ENCODE measurements at regions not wholly inside any gene's neighbourhood (a gene's known extent, or its start where the extent isn't known, plus 50 kb on each side); places are given as distances from the start of the nearest gene placed in this dataset.
"Not testable (repeated sequence)": the region's sequence is repeated elsewhere in the genome, so short reads cannot be mapped to it uniquely, and the experiment has no call there.

DNA sequence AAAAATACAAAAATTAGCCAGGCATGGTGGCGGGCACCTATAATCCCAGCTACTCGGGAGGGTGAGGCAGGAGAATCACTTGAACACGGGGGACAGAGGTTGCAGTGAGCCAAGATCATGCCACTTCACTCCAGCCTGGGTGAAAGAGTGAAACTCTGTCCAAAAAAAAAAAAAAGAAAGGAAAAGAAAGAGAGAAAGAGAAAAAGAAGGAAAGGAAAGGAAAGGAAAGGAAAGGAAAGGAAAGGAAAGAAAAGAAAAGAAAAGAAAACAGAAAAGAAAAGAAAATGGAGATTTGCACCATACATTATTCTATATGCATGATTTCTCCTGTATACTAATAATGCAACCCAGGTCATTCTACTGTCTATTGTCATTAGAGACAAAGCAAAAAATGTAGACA is 421.5 kb downstream of the PCDH19 start:
- H3K4me3 Mint-ChIP-seq (ENCODE audit: unreplicated experiment); H3K36me3 ChIP-seq (ENCODE audit: control insufficient read depth, insufficient read depth, low read length); H3K27ac Mint-ChIP-seq (ENCODE audit: unreplicated experiment); H3K4me3 ChIP-seq (ENCODE audit: low read depth, low read length); H3K4me1 ChIP-seq; H3K36me3 Mint-ChIP-seq (ENCODE audit: insufficient read depth, unreplicated experiment); BruUV-seq (replicated peaks); DNase-seq; H3K27me3 ChIP-seq (replicated peaks; ENCODE audit: control insufficient read depth, insufficient read depth, low read length); H3K9me3 ChIP-seq; CTCF ChIA-PET; intact Hi-C loops (cut with micrococcal nuclease; ENCODE audit: unreplicated experiment); H3K9me3 Mint-ChIP-seq (ENCODE audit: unreplicated experiment); H3K27me3 Mint-ChIP-seq (ENCODE audit: insufficient read depth, unreplicated experiment); POLR2A ChIA-PET; H3K4me1 Mint-ChIP-seq (ENCODE audit: low read depth, unreplicated experiment): not testable (repeated sequence)

GRCh38 chrX:99973572-99974226 is 436.4 kb downstream of the PCDH19 start:
- BruUV-seq (replicated peaks), result no TSS peak
- H3K4me1 ChIP-seq, result no peaks in the 10 kb centered on the region
- ChIA-PET CTCF (no interaction called here), POLR2A (no interaction called here)
- no peak overlapping the region for H3K4me3 ChIP-seq (ENCODE audit: low read depth, low read length)
- H3K4me3 Mint-ChIP-seq (ENCODE audit: unreplicated experiment), result no peak overlapping the region
- H3K4me1 Mint-ChIP-seq (ENCODE audit: low read depth, unreplicated experiment), result no peaks in the 10 kb centered on the region
- H3K9me3 ChIP-seq, result no peaks in the 10 kb centered on the region
- no peaks in the 10 kb centered on the region for H3K27me3 Mint-ChIP-seq (ENCODE audit: insufficient read depth, unreplicated experiment)
- no peak for TF ChIP-seq CTCF (IDR thresholded peaks at IDR 0.05; ENCODE audit: insufficient read depth in 1 of 2, low read depth in 1 of 2, low read length in 1 of 2, severe bottlenecking in 1 of 2, unreplicated experiment in 1 of 2)
- H3K9me3 Mint-ChIP-seq (ENCODE audit: unreplicated experiment), result no peaks in the 10 kb centered on the region
- intact Hi-C loops (cut with micrococcal nuclease; ENCODE audit: unreplicated experiment), result no loop called here
- H3K36me3 ChIP-seq (ENCODE audit: control insufficient read depth, insufficient read depth, low read length), result no peaks in the 10 kb centered on the region
- no peak overlapping the region for H3K27ac Mint-ChIP-seq (ENCODE audit: unreplicated experiment)
- H3K36me3 Mint-ChIP-seq (ENCODE audit: insufficient read depth, unreplicated experiment), result no peaks in the 10 kb centered on the region
- DNase-seq, result no peak
- no peaks in the 10 kb centered on the region for H3K27me3 ChIP-seq (replicated peaks; ENCODE audit: control insufficient read depth, insufficient read depth, low read length)

- POLR2A ChIA-PET, result no interaction called here
- Mint-ChIP-seq H3K27ac (ENCODE audit: unreplicated experiment) (no peak overlapping the region), H3K4me3 (ENCODE audit: unreplicated experiment) (no peak overlapping the region), H3K4me1 (ENCODE audit: low read depth, unreplicated experiment) (no peaks in the 10 kb centered on the region), H3K9me3 (ENCODE audit: unreplicated experiment) (no peaks in the 10 kb centered on the region), H3K27me3 (ENCODE audit: insufficient read depth, unreplicated experiment) (peaks cover 6% of the 10 kb centered on the region), H3K36me3 (ENCODE audit: insufficient read depth, unreplicated experiment) (no peaks in the 10 kb centered on the region)
- H3K4me1 ChIP-seq, result no peaks in the 10 kb centered on the region
- no peaks in the 10 kb centered on the region for H3K36me3 ChIP-seq (ENCODE audit: control insufficient read depth, insufficient read depth, low read length)
- TF ChIP-seq CTCF (IDR thresholded peaks at IDR 0.05; ENCODE audit: insufficient read depth in 1 of 2, low read depth in 1 of 2, low read length in 1 of 2, severe bottlenecking in 1 of 2, unreplicated experiment in 1 of 2), result no peak
- DNase-seq, result no peak
- intact Hi-C loops (cut with micrococcal nuclease; ENCODE audit: unreplicated experiment), result no loop called here
- H3K27me3 ChIP-seq (replicated peaks; ENCODE audit: control insufficient read depth, insufficient read depth, low read length), result no peaks in the 10 kb centered on the region; the same call in 1 of the 2 replicates
- no TSS peak for BruUV-seq (replicated peaks)
- H3K4me3 ChIP-seq (ENCODE audit: low read depth, low read length), result no peak overlapping the region
- CTCF ChIA-PET, result no interaction called here
- no peaks in the 10 kb centered on the region for H3K9me3 ChIP-seq
Measured at GRCh38 chrX:99939883-99940232, 470.2 kb downstream of the PCDH19 start.

DNA sequence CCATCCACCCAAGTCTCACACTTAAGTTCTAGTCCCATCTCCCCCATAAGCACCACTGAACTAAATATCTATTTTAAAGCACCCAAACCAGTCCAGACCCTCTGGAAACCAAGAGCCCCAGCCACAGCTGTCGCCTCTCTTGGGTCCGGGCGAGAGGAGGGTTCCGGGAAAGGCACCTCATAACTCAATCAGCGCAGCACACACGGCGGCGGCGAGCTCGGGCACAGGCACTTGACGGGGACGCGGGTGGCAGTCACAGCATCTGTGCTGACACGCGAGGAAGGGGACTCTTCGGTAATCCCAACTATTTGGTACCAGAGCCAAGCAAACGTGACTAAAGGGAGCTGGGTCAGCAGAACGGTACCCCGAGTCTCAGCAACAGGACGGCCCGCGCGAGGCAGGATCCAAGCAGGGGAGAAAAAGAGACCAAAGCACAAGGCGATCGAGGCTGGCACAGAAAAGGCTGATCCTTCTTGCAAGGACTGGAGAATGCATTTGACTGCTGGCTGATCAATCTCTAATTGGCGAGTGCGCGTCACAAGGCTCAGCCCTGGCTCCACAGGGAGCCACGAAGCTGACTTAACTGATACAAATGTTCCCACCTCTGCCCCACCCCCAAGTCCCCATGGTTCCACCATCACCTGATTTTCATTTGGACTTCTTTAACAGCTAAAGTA is 470.7 kb downstream of the PCDH19 start:
- H3K27me3 Mint-ChIP-seq (ENCODE audit: insufficient read depth, unreplicated experiment); POLR2A ChIA-PET; H3K9me3 ChIP-seq; BruUV-seq (replicated peaks); H3K4me3 ChIP-seq (ENCODE audit: low read depth, low read length); H3K4me3 Mint-ChIP-seq (ENCODE audit: unreplicated experiment); H3K36me3 ChIP-seq (ENCODE audit: control insufficient read depth, insufficient read depth, low read length); H3K36me3 Mint-ChIP-seq (ENCODE audit: insufficient read depth, unreplicated experiment); intact Hi-C loops (cut with micrococcal nuclease; ENCODE audit: unreplicated experiment); DNase-seq; H3K9me3 Mint-ChIP-seq (ENCODE audit: unreplicated experiment); CTCF ChIA-PET; H3K27me3 ChIP-seq (replicated peaks; ENCODE audit: control insufficient read depth, insufficient read depth, low read length); H3K4me1 ChIP-seq; H3K27ac Mint-ChIP-seq (ENCODE audit: unreplicated experiment); H3K4me1 Mint-ChIP-seq (ENCODE audit: low read depth, unreplicated experiment): not testable (repeated sequence)
